T follicular helper cell (primary cell): ENCODE measurements at regions not wholly inside any gene's neighbourhood (a gene's known extent, or its start where the extent isn't known, plus 50 kb on each side); places are given as distances from the start of the nearest gene placed in this dataset.
"Not testable (repeated sequence)": the region's sequence is repeated elsewhere in the genome, so short reads cannot be mapped to it uniquely, and the experiment has no call there.

Source experiments
- DNase-seq: peaks from one replicate; pipeline ENCODE4 v3.0.0-alpha.2; 2020; ENCODE audit warnings: low read depth

DNA sequence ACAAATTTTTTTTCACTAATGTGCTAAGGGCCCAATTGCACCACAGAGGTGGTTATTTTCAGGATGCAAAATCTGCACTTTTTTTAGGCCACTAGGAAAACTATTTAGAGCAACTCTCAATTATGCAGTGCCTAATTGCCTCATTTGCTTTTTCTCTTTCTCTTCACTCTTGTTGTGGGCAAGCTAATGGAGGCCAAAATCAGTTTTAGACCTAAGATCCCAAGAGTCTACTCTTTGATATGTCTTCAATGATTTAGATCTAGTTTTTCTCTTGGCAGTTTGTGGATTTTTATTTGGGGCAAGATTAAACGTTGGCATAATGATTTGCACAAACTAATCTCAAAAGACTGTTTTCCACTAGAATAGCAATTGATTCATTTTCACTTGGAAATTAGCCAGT is 1996.9 kb downstream of the LRRC4C start:
- no peak for DNase-seq

DNA sequence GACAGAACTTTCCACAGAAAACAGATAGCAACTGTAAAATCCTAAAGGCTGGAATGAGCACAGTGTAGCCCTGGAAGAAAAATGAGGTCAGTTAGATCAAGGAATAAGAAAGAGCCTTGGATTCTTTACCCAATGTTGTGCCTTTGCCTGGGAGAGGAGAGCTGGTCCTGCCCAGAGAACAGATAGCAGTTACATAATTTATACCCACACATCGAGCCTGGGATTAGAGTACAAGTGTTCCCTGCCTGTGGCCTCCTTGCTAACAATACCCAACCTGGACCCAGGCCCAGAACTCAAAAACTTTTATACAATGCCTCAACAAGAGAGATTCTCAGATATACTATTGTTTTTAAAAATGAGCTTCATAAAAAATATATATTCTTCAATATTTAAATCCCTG is 1998.4 kb downstream of the LRRC4C start:
- DNase-seq: no peak

DNA sequence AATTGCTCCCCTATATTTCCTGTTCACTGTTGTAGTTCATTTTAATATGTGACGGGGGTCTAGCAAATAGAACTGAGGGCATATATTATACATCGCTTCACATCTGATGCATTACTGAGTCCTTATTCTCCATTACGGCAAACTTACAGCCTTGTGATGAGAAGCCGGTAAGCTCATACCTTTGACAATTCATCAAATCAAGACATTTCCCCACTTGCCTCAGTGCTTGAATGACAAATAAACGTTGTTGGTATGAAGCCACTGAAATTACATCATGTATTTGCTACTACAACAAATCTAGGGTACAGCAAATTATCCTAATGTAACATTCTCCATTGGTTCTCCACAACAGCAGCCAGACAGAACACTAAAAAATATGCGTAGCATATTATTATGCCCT is 1999.8 kb downstream of the LRRC4C start:
- DNase-seq: no peak

DNA sequence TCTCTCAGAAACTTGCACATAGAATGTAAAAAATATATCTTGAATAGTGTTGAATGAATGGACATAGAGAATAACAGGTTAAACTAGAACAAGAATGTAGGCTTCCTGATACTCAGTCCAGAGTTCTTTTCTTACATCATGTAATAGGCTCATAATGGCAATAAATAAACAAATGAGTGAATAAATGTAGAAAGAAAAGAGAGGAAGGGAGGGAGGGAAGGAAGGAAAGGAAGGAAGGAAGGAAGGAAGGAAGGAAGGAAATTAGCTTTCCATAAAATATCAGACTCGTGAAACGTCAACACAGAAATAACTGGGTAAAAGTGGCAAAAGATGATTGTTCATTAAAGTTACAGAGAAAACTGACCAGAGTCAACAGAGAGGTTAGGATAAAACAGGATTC is 2001.0 kb downstream of the LRRC4C start:
- DNase-seq: no peak

DNA sequence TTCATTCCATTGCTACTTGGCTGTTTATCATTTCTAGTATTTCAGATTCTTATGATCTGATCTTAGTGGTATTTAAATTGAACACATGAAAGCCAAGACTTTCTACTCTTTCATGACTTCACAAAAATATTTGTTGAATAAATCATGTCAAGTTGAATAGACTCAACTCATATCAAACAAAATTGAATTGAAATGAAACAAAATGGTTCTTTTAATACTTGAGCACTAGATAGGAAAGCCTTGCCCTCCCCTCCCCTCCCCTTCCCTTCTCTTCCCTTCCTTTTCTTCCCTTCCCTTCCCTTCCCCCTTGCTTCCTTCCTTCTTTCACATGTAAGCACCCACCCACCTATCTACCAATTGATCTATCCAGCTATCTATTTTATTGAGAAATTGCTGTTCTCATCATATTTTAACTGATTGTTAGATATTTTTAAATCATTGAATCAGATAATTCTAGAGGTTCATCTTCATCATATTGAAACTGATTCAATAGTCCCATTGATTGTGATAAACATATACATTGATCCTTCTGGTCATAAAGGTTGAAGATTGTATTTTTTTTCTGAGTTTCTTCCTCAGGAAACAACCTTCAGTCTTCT is 2015.9 kb downstream of the LRRC4C start:
- DNase-seq: no peak

DNA sequence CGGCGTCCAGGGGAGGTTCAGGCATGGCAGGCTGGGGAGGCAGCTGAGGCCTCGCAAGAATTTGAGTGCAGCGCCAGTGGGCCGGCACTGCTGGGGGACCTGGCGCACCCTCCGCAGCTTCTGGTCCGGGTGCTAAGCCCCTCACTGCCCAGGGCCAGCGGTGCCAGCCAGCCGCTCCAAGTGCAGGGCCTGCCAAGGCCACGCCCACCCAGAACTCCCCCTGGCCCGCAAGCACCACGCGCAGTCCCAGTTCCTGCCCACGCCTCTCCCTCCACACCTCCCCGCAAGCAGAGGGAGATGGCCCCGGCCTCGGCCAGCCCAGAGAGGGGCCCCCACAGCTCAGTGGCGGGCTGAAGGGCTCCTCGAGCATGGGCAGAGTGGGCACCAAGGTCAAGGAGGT is 2017.3 kb downstream of the LRRC4C start:
- no peak for DNase-seq

DNA sequence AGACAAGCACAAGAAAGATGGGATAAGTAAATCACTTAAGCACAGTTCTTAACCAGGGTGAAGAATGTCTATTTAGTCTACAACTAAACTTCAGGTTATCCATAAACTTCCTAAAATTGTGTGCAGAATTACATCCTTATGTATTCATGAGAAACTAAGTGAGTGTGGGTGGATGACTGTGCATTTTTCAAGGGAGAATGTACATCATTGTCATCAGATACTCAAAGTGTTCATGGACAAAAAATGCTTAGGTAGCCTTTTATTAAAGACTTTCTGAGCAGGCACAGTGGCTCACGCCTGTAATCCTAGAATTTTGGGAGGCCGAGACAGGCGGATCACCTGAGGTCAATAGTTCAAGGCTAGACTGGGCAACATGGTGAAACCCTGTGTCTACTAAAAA is 2023.8 kb downstream of the LRRC4C start:
- DNase-seq: no peak

DNA sequence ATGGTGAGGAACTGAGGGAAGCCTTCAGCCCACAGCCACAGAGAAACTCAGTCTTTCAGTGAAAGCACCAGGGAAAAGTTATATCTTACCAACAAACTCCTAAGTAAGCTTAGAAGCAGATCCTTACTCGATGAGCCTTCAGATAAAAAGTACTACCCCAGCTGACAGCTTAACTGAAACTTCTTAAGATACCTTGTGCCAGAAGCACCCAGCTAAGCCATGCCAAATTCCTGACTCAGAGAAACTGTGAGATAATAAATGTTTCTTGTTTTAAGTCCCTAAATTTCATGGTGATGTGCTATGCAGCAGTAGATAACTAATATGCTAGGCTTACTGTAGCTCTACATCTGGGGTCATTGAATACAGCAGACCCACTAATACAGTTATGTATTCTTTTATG is 2025.0 kb downstream of the LRRC4C start:
- DNase-seq: no peak

DNA sequence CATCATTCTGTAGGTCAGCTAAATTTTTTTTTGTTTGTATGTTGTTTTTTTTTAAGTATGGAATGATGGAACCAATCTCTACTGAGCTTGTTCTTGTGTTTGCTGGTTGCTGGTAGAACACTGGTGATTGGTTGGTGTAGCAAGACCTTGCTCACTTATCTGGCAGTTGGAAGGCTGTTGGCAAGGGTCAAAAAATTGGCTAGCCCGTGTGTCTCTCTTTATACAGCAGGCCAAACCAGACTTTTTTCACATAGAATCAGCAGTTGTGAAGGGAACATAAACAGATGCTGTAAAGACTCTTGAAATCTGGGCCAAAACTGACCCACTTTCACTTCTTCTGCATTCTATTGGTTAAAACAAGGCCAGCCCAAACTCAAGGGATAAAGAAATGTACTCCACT is 2026.5 kb downstream of the LRRC4C start:
- no peak for DNase-seq

DNA sequence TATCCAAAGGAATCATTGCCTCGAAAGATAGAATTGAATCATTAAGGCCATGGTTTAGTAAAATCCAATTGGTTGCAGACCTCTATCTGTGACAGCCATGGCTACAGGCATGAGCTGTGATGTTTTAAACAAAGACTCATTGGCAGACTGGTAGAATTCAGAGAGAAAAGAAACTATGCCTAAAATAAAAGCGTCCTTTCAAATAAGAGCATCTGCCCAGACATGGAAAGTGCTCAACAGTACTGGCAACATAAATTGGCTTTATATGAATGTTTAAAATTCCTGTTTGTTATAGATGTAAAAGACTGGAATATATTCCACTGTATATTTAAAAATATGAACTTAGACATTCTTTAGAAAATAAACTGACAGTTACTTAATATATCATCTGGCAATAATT is 2034.2 kb downstream of the LRRC4C start:
- no peak for DNase-seq

DNA sequence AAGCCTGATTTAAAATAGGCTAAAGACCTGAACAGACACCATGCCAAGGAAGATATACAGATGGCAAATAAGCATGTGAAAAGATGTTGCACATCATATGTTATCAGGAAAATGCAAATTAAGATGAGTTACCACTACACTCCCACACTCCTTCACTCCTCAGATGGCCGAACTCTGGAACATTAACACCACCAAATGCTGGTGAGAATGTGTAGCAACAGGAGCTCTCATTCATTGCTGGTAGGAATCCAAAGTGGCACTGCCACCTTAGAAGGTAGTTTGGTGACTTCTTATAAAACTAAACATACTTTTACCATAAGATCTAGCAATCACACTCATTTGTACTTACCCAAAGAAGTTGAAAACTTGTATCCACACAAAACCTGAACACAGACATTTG is 2047.3 kb downstream of the LRRC4C start:
- DNase-seq: no peak

DNA sequence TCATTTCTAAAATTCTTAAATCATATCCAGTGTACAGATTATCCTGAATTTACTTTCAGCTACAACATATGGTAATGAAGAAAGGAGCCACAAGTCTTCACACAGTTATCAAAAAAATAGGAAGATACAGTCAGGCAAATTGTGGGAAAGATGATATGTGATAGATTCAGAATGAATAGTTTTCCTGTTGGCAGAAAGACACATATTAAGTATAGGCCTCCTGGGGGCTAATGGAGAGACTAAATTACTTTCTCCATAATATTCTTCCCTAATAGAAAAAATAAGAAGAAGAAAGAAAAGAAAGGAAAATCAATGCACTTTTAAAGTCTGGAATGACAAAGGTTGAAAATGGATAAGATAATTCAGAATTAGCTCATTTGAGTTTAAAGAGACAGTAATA is 2073.5 kb downstream of the LRRC4C start:
- DNase-seq: no peak

DNA sequence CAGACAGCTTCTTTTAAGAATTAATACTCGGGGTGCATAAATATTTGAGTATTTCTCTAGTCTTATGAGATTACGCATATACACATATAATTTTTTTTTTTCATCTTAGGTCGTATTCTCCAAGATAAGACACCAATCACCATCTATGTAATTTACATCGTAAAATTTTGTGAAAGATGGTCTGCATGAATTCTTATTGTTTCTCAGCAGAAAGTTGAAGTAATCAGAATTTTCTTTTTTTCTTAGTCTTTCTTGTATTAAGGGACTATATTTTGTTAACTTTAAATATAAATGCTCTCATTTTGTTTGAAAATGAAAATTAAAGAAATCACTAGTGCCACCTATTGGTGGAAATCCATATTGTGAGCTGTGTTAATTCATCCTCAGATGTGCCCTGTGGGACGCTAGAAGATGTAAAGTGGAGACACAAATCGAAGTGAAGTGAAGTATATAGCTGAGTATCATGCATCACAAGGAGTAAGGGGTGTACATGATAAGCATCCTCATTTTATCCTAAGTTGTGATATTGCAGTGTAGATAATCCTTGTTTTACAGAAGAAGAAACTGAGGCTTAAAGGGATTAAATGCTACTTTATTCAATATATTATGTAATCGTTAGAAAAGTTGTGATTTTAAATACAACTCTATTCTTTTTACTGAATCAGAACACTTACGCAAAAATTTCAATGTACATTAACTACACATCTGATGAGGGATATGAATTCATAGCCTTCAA is 2084.3 kb downstream of the LRRC4C start:
- DNase-seq: no peak

DNA sequence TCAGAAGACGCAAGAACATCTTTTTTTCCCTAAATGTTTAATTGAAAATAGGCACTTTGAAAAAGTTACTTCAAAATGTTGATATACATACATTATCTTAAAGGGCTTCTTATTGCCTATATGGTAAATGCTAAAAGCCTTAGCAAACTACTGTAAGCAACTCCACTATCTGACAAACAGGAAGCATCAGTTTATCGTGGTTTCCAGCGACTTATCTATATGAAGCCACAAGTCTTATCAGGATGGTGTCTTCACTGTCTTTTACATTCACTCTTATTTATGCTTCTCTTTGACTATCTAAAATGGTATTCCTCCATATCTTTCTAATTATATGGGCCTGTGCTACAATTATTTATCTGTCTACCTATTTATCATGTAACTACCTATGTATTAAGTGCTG is 2091.9 kb downstream of the LRRC4C start:
- no peak for DNase-seq

DNA sequence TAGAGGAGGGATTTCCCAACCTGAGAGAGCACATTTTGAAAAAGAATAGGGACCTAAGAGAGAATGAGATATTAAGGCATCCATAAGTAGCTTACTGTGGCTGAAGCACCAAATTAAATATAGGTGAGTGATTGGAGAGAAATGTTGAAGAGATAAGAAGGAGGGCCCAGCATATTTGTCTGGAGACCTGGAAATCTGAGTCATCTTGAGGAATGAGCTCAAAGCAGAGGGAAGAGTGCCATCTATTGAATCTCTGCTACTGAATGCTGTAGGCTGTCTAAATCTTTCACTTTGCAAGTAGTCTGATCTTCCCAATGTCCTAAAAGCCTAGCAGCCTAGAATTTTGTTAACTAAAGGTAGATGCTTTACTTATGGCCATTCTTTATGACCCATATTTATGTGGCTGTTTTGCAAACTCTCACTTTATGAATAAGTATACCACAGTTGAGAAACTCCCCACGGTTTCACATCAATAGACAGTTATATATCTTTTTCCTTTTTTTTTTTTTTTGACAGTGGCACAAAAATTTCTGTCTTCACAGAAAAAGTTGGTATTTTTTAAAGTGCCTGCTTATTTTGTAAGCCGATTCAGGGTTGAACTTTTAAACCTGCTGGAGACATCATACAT is 2093.5 kb downstream of the LRRC4C start:
- no peak for DNase-seq

DNA sequence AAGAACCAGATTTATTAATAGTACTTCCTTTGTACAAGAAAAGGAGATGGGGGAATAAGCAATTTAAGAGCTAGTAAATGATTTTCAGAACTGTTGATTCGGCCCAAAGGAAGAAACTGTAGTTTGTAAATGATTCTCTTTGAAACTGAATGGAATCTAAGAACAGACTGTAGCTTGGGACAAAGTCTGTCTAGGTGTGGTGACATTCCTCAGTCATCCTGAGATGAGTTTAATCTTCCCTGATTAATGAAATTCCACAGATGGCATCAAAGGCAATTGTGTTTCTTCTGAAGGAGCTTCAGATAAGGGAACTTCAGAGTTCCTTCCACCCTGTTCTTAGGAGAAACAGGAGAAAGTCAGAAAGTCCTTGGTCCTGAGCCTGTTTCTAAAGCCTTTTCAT is 2095.9 kb downstream of the LRRC4C start:
- no peak for DNase-seq

DNA sequence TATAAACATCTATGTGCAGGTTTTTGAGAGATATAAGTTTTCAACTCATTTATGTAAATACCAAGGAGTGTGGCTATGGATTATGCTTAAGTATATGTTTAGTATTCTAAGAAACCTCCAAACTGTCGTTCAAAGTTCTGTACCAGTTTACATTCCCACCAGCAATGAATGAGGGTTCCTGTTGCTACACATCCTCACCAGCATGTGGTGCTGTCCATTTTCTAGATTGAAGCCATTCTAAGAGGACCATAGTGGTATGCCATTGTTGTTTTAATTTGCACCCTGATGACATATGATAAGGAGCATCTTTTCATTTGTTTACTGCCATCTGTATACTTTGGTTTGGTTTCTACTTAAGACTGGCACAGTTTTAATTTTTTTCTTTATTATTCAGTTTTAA is 2097.9 kb downstream of the LRRC4C start:
- DNase-seq: no peak

DNA sequence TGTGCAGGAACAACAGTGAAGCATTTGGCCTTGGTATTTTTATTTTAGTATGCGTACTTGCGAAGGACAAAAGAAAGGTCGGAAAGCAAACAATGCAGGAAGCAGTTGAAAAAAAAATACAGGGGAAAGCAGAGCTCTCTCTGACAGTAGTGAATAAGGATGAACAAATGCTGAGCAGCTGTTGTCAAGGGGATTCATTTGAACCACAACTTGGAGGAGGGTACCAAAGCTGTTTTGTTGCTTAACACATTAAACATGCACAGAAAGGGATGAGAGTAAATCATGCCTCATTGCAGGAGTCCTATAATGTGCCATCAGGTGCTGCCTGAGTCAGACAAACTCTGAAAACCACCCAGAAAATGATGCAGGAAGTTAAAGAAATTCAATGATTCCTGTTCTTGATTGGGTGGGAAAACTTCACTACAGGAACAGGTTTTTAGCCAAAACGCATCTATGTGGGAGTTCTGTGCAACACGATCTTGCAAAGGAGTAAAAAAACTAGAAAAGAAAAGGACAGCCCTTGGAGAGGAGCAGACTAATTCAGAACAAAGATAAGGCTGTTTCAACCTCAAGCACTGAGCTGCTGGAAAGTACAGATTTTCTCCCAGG is 2113.5 kb downstream of the LRRC4C start:
- DNase-seq: no peak

DNA sequence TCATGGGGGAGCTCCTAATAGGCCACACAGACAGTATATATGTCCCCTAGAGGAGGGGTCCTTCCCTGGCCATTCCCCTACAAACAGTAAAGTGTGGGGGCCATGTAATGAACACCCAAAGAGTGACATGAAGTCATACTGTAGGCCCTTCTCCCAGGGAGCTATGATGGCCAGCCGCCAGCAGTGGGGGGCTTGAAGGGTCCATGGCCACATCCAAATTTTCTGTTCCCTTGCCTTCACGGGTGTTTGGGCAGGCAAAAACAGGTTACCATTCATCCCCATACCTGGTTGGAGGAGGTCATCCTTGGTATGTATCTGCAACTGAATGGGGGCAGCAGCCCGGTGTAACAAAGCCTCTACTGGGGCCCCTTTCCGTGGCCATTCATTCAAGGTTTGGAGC is 2118.0 kb downstream of the LRRC4C start:
- no peak for DNase-seq

DNA sequence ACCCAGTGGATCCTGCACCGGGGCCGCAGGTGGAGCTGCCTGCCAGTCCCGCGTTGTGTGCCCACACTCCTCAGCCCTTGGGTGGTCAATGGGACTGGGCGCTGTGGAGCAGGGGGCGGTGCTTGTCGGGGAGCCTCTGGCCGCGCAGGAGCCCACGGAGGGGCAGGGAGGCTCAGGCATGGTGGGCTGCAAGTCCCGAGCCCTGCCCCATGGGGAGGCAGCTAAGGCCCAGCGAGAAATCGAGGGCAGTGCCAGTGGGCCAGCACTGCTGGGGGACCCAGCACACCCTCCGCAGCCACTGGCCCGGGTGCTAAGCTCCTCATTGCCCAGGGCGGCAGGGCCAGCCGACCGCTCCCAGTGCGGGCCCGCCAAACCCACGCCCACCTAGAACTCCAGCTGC is 2126.4 kb downstream of the LRRC4C start:
- DNase-seq: not testable (repeated sequence)

DNA sequence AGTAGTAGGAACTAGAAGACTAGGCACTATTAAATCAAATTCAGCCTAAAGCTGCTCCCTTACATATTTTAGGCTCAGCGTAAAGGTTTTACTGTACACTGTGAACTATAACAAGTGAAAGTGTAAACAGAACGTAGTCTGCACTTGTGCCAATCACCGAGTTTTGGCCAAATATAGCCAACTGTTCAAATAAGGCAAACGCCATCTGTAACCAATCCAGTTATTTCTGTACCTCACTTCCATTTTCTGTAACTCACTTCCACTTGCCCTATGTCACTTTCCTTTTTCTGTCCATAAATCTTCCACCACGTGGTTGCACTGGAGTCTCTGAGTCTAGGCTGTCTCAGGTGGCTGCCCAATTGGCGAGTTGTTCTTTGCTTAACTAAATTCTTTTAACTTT is 2132.2 kb downstream of the LRRC4C start:
- DNase-seq: no peak

DNA sequence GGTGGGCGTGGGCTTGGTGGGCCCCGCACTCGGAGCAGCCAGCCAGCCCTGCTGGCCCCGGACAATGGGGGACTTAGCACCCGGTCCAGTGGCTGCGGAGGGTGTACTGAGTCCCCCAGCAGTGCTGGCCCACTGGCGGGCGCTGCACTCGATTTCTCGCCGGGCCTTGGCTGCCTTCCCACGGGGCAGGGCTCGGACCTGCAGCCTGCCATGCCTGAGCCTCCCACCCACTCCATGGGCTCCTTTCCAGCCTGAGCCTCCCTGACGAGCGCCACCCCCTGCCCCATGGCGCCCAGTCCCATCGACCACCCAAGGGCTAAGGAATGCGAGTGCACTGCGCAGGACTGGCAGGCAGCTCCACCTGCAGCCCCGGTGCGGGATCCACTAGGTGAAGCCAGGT is 2147.6 kb downstream of the LRRC4C start:
- not testable (repeated sequence) for DNase-seq

DNA sequence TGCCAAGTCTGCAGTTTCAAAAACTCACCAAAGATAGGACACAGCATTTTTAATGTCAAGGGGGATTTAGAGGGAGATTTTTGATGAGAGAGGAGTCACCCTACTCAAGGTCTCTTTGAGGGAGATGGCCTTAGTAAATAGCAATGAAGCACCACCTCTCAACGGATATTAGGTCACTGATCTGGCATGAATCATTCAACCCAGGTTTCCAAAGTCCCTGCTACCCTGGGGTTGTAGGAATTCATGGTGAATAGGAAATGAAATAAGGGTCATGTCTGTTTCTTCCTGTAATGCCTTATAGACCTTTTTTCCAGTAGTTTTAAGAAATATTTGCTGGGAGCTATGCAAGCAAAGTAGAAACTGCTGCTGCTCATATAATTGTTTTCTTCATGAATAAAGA is 2154.9 kb downstream of the LRRC4C start:
- DNase-seq: no peak
